ENCODE measurements at regions not wholly inside any gene's neighbourhood (a gene's known extent, or its start where the extent isn't known, plus 50 kb on each side); places are given as distances from the start of the nearest gene placed in this dataset.

GRCh38 chr5:159800131-159800840, 116.0 kb upstream of the ADRA1B start:
- H3K79me2 ChIP-seq (ENCODE audit: control insufficient read depth, insufficient read depth, low read length): no peaks in the 10 kb centered on the region
- no peaks in the 10 kb centered on the region for H3K4me1 ChIP-seq (ENCODE audit: control insufficient read depth, insufficient read depth, low read length)
- no peak overlapping the region for H2AFZ ChIP-seq (ENCODE audit: control insufficient read depth, low read depth, low read length)
- BruUV-seq (replicated peaks): no TSS peak
- TF ChIP-seq PKNOX1 (IDR thresholded peaks at IDR 0.05) (no peak), ZNF274 (IDR thresholded peaks at IDR 0.05; ENCODE audit: insufficient read depth, insufficient read length) (no peak), SREBF2 (IDR thresholded peaks at IDR 0.05; ENCODE audit: low read length) (no peak), BRCA1 (IDR thresholded peaks at IDR 0.05; ENCODE audit: low read depth, low read length) (no peak), TCF12 (IDR thresholded peaks at IDR 0.05; ENCODE audit: low read depth, low read length) (no peak), LARP7 (IDR thresholded peaks at IDR 0.05) (no peak), MEF2A (IDR thresholded peaks at IDR 0.05; ENCODE audit: insufficient read depth, low read depth, low read length) (no peak), GABPA (IDR thresholded peaks at IDR 0.05; ENCODE audit: low read depth) (no peak), EP300 (IDR thresholded peaks at IDR 0.05; ENCODE audit: borderline replicate concordance in 1 of 2, control insufficient read depth in 1 of 2, low read depth in 2 of 2, low read length in 2 of 2) (no peak), SPI1 (IDR thresholded peaks at IDR 0.05; ENCODE audit: borderline replicate concordance, insufficient read depth, low read depth, low read length) (no peak), GATAD2B (conservative IDR thresholded peaks at IDR 0.05; ENCODE audit: low read depth) (no peak), NR2F1 (conservative IDR thresholded peaks at IDR 0.05) (no peak), POU2F2 (IDR thresholded peaks at IDR 0.05; ENCODE audit: borderline replicate concordance, low read depth, low read length) (no peak)
- in situ Hi-C loops (cut with MboI): no loop called here
- no peaks in the 10 kb centered on the region for H4K20me1 ChIP-seq (ENCODE audit: control insufficient read depth, insufficient read depth)
- H3K4me2 ChIP-seq (ENCODE audit: control insufficient read depth, insufficient read depth): no peak overlapping the region
- ChIA-PET RAD21 (ENCODE audit: unreplicated experiment) (interaction anchor here (0.6 kb wide), 1 partner anchor 140 kb away, joined by 4 read pairs; no protein-coding TSS in a partner anchor), POLR2A (no interaction called here), SMC1A (ENCODE audit: uncharacterized antibody, unreplicated experiment) (interaction anchor here (0.6 to 0.7 kb wide), 2 partner anchors 44 to 1909 kb away, joined by 3 to 4 read pairs; no protein-coding TSS in a partner anchor), CTCF (no interaction called here)
- peaks cover 1 to 4% of the 10 kb centered on the region in 2 experiments; a peak in 1 of 4 replicates for H3K27me3 ChIP-seq (replicated peaks in 1 of 2; ENCODE audit: control insufficient read depth in 2 of 2, insufficient read depth in 2 of 2, low read length in 1 of 2)
- 49% methylated on average over 8 of the region's 8 CpGs for WGBS (ENCODE audit: insufficient coverage, insufficient replicate concordance, low lambda C conversion rate, missing lambda C conversion rate)
- FAIRE-seq (no peak), DNase-seq (ENCODE audit: low read depth, low spot score) (no peak), ATAC-seq (no peak)
- intact Hi-C loops (cut with micrococcal nuclease; ENCODE audit: unreplicated experiment): no loop called here
- no peaks in the 10 kb centered on the region for H3K36me3 ChIP-seq (ENCODE audit: control insufficient read depth in 2 of 2, insufficient read depth in 2 of 2, low read length in 1 of 2)
- H3K27ac ChIP-seq (ENCODE audit: control insufficient read depth, insufficient read depth): no peak overlapping the region
- H3K4me3 ChIP-seq: no peak overlapping the region
- H3K9ac ChIP-seq (ENCODE audit: control insufficient read depth, insufficient read depth, low read length): no peak overlapping the region
- no peaks in the 10 kb centered on the region for H3K9me3 ChIP-seq (replicated peaks; ENCODE audit: control insufficient read depth, insufficient read depth, low read length)

All from GM12878 (cell line).